ENCODE measurements at regions not wholly inside any gene's neighbourhood (a gene's known extent, or its start where the extent isn't known, plus 50 kb on each side); places are given as distances from the start of the nearest gene placed in this dataset.

- no peak overlapping the region for H3K4me3 ChIP-seq
- H3K9me3 ChIP-seq: no peaks in the 10 kb centered on the region
- ATAC-seq: no peak
- intact Hi-C loops (cut with DNase I, micrococcal nuclease): no loop called here
- no peaks in the 10 kb centered on the region for H3K36me3 ChIP-seq (ENCODE audit: low read depth)
- DNase-seq: no peak
- TF ChIP-seq CTCF (IDR thresholded peaks at IDR 0.05): no peak
- H3K4me1 ChIP-seq (ENCODE audit: low read depth): peaks cover 7% of the 10 kb centered on the region
Observed at GRCh38 chr2:121034551-121034950, 250.5 kb downstream of the TFCP2L1 start.

GRCh38 chr2:121036226-121036692, 248.7 kb downstream of the TFCP2L1 start:
- Histone ChIP-seq H3K9me3 (no peaks in the 10 kb centered on the region), H3K4me3 (no peak overlapping the region), H3K4me1 (ENCODE audit: low read depth) (peaks cover 7% of the 10 kb centered on the region), H3K36me3 (ENCODE audit: low read depth) (no peaks in the 10 kb centered on the region)
- no peak for TF ChIP-seq CTCF (IDR thresholded peaks at IDR 0.05)
- ATAC-seq: peak; percentile 85
- intact Hi-C loops (cut with DNase I, micrococcal nuclease): no loop called here
- DNase-seq: peak in 1 of 3 donors; percentile 34

GRCh38 chr2:121037480-121037879, 247.5 kb downstream of the TFCP2L1 start:
- ATAC-seq (no peak), DNase-seq (no peak)
- no peaks in the 10 kb centered on the region for H3K36me3 ChIP-seq (ENCODE audit: low read depth)
- intact Hi-C loops (cut with DNase I, micrococcal nuclease): no loop called here
- no peak for TF ChIP-seq CTCF (IDR thresholded peaks at IDR 0.05)
- H3K9me3 ChIP-seq: no peaks in the 10 kb centered on the region
- peaks cover 7% of the 10 kb centered on the region for H3K4me1 ChIP-seq (ENCODE audit: low read depth)
- H3K4me3 ChIP-seq: no peak overlapping the region

GRCh38 chr2:121038031-121038430, 247.0 kb downstream of the TFCP2L1 start:
- DNase-seq (no peak), ATAC-seq (no peak)
- no peak for TF ChIP-seq CTCF (IDR thresholded peaks at IDR 0.05)
- Histone ChIP-seq H3K4me1 (ENCODE audit: low read depth) (peaks cover 7% of the 10 kb centered on the region), H3K4me3 (no peak overlapping the region), H3K36me3 (ENCODE audit: low read depth) (no peaks in the 10 kb centered on the region), H3K9me3 (no peaks in the 10 kb centered on the region)
- intact Hi-C loops (cut with DNase I, micrococcal nuclease): no loop called here

GRCh38 chr2:121038431-121038830, 246.6 kb downstream of the TFCP2L1 start:
- TF ChIP-seq CTCF (IDR thresholded peaks at IDR 0.05): no peak
- DNase-seq: no peak
- Histone ChIP-seq H3K4me1 (ENCODE audit: low read depth) (peaks cover 7% of the 10 kb centered on the region), H3K36me3 (ENCODE audit: low read depth) (no peaks in the 10 kb centered on the region), H3K9me3 (no peaks in the 10 kb centered on the region), H3K4me3 (no peak overlapping the region)
- intact Hi-C loops (cut with DNase I, micrococcal nuclease): no loop called here
- ATAC-seq: no peak
